Right lobe of liver (tissue), 6 donors: ENCODE measurements at regions not wholly inside any gene's neighbourhood (a gene's known extent, or its start where the extent isn't known, plus 50 kb on each side); places are given as distances from the start of the nearest gene placed in this dataset.
A peak's percentile ranks its signal among the peaks of the same experiment; 100 is the strongest.

Experiments used
- ATAC-seq, 4 donors: fragments of 200-7000 bp; cut with Tn5 transposase; one replicate each; pipeline ENCODE4 v1.9.1; 2020; ENCODE audit warnings: mild to moderate bottlenecking in 4 of 4, moderate library complexity in 4 of 4
- DNase-seq, 3 donors: peaks; one replicate each; pipeline ENCODE4 v3.0.0-alpha.2; 2020
- H3K27ac ChIP-seq, 3 donors: fragments of 200-600 bp; one replicate each; pipeline ENCODE4 v1.8.0; 2022
- H3K27me3 ChIP-seq, 2 donors: fragments of 200-600 bp; one replicate each; pipeline ENCODE4 v1.8.0; 2022
- H3K36me3 ChIP-seq, 4 donors: fragments of 200-600 bp; sonication (generic) in 1 of 4; one replicate each; pipeline versions ENCODE4 v1.5.1 to v1.8.0; 2017 to 2022; ENCODE audit warnings: control low read depth in 1 of 4
- H3K4me1 ChIP-seq, 4 donors: fragments of 200-600 bp; sonication (generic) in 1 of 4; one replicate each; pipeline versions ENCODE4 v1.5.1 to v1.8.0; 2017 to 2022; ENCODE audit warnings: control low read depth in 1 of 4
- H3K4me3 ChIP-seq, 3 donors: fragments of 200-600 bp; one replicate each; pipeline ENCODE4 v1.8.0; 2022
- H3K9me3 ChIP-seq, 4 donors: fragments of 200-600 bp; sonication (generic) in 1 of 4; one replicate each; pipeline versions ENCODE4 v1.5.1 to v1.8.0; 2017 to 2022; ENCODE audit warnings: control low read depth in 1 of 4
- POLR2A ChIP-seq: fragments of 450-650 bp; IDR thresholded peaks from one replicate; pipeline ENCODE4 v1.6.1; 2017; ENCODE audit warnings: antibody characterized with exemption, mild to moderate bottlenecking
- WGBS: methylation state at CpG from one replicate; pipeline ENCODE4 v1.1.6; 2018; ENCODE audit warnings: low coverage, low lambda C conversion rate; ENCODE audit not compliant: insufficient coverage; ENCODE audit errors: missing lambda C conversion rate; 5-methylcytosine and 5-hydroxymethylcytosine counted together
- intact Hi-C, 2 donors: fragments of 100-400 bp; cut with DNase I; formaldehyde crosslinking; loops; one replicate each; pipeline versions ENCODE4 v1.11.2 to v1.14.1; 2022
- TF ChIP-seq, protein P1 (sequence below), 4 donors: fragments of 200-600 bp in 3 of 4; fragments of 450-650 bp in 1 of 4; IDR thresholded peaks; one replicate each; pipeline versions ENCODE4 v1.5.1 to v1.8.0; 2016 to 2022; ENCODE audit warnings: antibody characterized with exemption in 4 of 4, mild to moderate bottlenecking in 2 of 4
- donor health status: DM: no; HTN: yes; CAD: no.
- donor health status: DM: no; HTN: no; CAD: no.
- donor health status: DM: no; HTN: no; CAD: no.
- donor health status: DM: no; HTN: yes; CAD: no.
- donor health status: DM: no; HTN: yes; CAD: no.

DNA sequence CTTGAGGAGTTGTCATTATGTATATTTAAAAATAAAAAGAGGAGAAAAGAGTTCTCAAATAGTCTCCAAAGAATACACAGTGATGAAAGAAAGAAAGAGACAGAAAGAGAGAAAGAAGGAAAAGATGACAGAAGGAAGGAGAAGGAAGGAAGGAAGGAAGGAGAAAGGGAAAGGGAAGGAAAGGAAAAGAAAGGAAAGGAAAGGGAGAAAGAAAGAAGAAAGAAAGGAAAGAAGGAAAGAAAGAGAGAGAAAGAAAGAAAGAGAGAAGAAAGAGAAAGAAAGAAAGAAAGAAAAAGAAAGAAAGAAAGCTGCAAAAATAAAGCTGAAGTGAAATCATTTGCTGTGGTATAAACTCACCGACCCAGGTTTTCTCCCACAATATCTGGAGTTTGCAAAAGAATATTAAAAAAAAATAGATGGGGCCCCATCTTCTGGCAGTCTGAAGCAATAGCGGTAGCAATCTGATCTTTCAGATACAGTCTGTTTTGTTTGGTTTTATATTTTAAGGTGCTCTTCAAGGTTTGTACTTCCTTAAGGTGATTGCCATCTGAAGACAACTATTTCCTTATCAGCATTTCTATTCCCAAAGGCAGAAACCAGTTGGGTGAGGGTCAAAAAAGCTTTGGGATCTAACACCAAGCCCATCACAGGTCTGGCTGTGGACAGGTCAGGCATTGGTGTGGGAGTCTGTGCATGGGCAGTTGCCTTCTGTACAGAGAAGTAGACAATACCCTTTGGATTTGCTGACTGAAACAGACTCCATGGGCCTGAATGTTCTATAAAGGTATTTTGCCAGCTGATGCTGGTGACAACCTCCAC lies 160.4 kb downstream of the CPEB2 start:
- ATAC-seq: peak; percentile 65 to 77 (median 76)
- Histone ChIP-seq H3K4me3 (no peak overlapping the region), H3K36me3 (no peaks in the 10 kb centered on the region), H3K27ac (no peak overlapping the region), H3K27me3 (no peaks in the 10 kb centered on the region), H3K9me3 (no peaks in the 10 kb centered on the region), H3K4me1 (no peaks in the 10 kb centered on the region)
- intact Hi-C loops: no loop called here
- DNase-seq: no peak
- WGBS: 11% methylated on average over 2 of the region's 2 CpGs
- TF ChIP-seq POLR2A: no peak
- TF ChIP-seq, protein P1, sequence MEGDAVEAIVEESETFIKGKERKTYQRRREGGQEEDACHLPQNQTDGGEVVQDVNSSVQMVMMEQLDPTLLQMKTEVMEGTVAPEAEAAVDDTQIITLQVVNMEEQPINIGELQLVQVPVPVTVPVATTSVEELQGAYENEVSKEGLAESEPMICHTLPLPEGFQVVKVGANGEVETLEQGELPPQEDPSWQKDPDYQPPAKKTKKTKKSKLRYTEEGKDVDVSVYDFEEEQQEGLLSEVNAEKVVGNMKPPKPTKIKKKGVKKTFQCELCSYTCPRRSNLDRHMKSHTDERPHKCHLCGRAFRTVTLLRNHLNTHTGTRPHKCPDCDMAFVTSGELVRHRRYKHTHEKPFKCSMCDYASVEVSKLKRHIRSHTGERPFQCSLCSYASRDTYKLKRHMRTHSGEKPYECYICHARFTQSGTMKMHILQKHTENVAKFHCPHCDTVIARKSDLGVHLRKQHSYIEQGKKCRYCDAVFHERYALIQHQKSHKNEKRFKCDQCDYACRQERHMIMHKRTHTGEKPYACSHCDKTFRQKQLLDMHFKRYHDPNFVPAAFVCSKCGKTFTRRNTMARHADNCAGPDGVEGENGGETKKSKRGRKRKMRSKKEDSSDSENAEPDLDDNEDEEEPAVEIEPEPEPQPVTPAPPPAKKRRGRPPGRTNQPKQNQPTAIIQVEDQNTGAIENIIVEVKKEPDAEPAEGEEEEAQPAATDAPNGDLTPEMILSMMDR (IDR thresholded peaks at IDR 0.05): peak; percentile 39 to 53 (median 47)

DNA sequence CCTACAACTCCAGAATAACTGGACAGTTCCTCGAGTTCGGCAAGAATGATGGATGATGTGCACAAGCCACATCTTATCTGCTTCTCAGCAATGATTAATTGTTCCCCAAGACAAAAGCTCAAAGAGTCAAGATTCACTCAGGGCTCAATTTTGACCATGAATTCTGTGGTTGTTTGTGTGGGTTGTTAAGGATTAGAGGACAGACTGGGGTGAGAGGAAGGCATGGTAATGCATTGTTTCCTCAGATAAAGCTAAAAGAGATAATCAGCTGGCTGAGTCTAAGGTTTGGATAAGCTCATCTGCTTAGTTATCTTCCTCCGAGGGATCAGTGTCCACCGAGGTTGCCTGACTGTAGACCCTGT lies 161.0 kb downstream of the CPEB2 start:
- intact Hi-C loops: no loop called here
- ATAC-seq: no peak
- no peaks in the 10 kb centered on the region for H3K4me1 ChIP-seq
- 58% methylated on average over 4 of the region's 4 CpGs for WGBS
- H3K27ac ChIP-seq: no peak overlapping the region
- H3K36me3 ChIP-seq: no peaks in the 10 kb centered on the region
- no peak overlapping the region for H3K4me3 ChIP-seq
- H3K9me3 ChIP-seq: no peaks in the 10 kb centered on the region
- H3K27me3 ChIP-seq: no peaks in the 10 kb centered on the region
- TF ChIP-seq POLR2A: no peak
- TF ChIP-seq, protein P1 (IDR thresholded peaks at IDR 0.05): no peak
- no peak for DNase-seq

- WGBS: 62% methylated on average over 2 of the region's 3 CpGs
- DNase-seq (no peak), ATAC-seq (no peak)
- Histone ChIP-seq H3K9me3 (no peaks in the 10 kb centered on the region), H3K36me3 (no peaks in the 10 kb centered on the region), H3K4me3 (no peak overlapping the region), H3K27ac (no peak overlapping the region), H3K4me1 (no peaks in the 10 kb centered on the region), H3K27me3 (no peaks in the 10 kb centered on the region)
- intact Hi-C loops: no loop called here
- TF ChIP-seq, protein P1 (IDR thresholded peaks at IDR 0.05): no peak
- TF ChIP-seq POLR2A: no peak
Observed at GRCh38 chr4:15164571-15164970, 162.3 kb downstream of the CPEB2 start.

DNA sequence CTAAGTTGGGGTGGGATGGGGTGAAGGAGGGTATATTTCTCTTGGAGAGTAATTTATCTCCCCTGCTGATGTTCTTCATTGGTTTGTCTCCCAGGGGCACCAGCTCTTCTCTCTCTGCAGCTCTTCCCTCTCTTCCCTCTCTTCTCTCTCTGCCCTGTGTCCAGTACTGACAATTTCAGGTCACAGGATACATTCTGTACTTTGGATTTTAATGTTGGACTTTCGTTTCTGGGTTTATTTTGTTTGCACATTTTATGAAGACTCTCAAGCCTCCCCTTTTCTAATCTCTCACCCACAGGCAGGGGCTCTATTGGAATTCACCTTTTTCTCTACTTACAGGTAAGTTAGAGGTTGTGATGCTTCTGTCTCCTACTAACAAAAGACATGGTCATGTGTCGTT lies 165.5 kb downstream of the CPEB2 start:
- H3K9me3 ChIP-seq: no peaks in the 10 kb centered on the region
- no peak overlapping the region for H3K27ac ChIP-seq
- intact Hi-C loops: no loop called here
- H3K27me3 ChIP-seq: no peaks in the 10 kb centered on the region
- TF ChIP-seq POLR2A: no peak
- TF ChIP-seq, protein P1 (IDR thresholded peaks at IDR 0.05): no peak
- H3K4me1 ChIP-seq: no peaks in the 10 kb centered on the region
- no peak overlapping the region for H3K4me3 ChIP-seq
- 45% methylated on average over 2 of the region's 2 CpGs for WGBS
- H3K36me3 ChIP-seq: no peaks in the 10 kb centered on the region
- ATAC-seq (peak in 3 of 4 donors; percentile 40 to 53 (median 44)), DNase-seq (no peak)

DNA sequence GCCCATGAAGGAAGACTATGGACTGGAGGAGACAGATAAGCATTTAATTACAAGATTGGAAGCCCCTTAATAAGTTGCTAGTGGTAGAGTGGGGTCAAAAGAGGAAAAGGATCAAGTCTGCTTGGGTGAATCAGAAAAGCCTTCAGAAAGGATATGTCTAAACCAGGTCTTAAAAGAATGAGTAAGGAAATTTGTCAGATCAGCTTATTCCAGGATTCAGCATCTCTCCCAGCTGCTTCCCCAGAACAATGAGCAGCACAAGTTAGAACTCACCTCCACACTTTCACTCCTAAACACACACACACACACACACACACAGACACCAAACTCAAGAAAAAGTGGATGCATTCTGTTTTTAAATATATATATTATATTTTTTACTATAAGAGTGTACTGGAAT lies 166.5 kb downstream of the CPEB2 start:
- Histone ChIP-seq H3K27me3 (no peaks in the 10 kb centered on the region), H3K4me1 (no peaks in the 10 kb centered on the region), H3K27ac (no peak overlapping the region), H3K36me3 (no peaks in the 10 kb centered on the region), H3K9me3 (no peaks in the 10 kb centered on the region), H3K4me3 (no peak overlapping the region)
- no peak for TF ChIP-seq POLR2A
- TF ChIP-seq, protein P1 (IDR thresholded peaks at IDR 0.05): no peak
- ATAC-seq: no peak
- intact Hi-C loops: no loop called here
- no peak for DNase-seq
